Right cardiac atrium (tissue), 5 donors: ENCODE measurements at regions not wholly inside any gene's neighbourhood (a gene's known extent, or its start where the extent isn't known, plus 50 kb on each side); places are given as distances from the start of the nearest gene placed in this dataset.

Source experiments
- ATAC-seq, 2 donors: fragments of 200-7000 bp; cut with Tn5 transposase; one replicate each; pipeline versions ENCODE4 v1.8.0 to v1.9.1; 2020; ENCODE audit warnings: moderate library complexity in 2 of 2, mild to moderate bottlenecking in 1 of 2
- DNase-seq, 3 donors: peaks; one replicate each; pipeline ENCODE4 v3.0.0-alpha.2; 2020
- H3K27ac ChIP-seq: one replicate; pipeline ENCODE4 v1.5.1; 2013; ENCODE audit warnings: mild to moderate bottlenecking, low read length, control low read depth, moderate library complexity
- H3K27me3 ChIP-seq: one replicate; pipeline ENCODE4 v1.6.1; 2013; ENCODE audit not compliant: control insufficient read depth, insufficient read depth
- H3K4me1 ChIP-seq: one replicate; pipeline ENCODE4 v1.6.1; 2013; ENCODE audit warnings: low read length; ENCODE audit not compliant: control insufficient read depth, insufficient read depth
- H3K4me3 ChIP-seq: one replicate; pipeline ENCODE4 v1.5.1; 2013; ENCODE audit warnings: low read length, control low read depth
- H3K9me3 ChIP-seq: one replicate; pipeline ENCODE4 v1.6.1; 2013; ENCODE audit warnings: low read length; ENCODE audit not compliant: control insufficient read depth
- WGBS: extraction: QIAGEN DNeasy Blood & Tissue Kit; methylation state at CpG from one replicate; pipeline ENCODE4 v1.1.7; 2013; 5-methylcytosine and 5-hydroxymethylcytosine counted together
- intact Hi-C, 4 donors: fragments of 100-400 bp; cut with DNase I; formaldehyde crosslinking; loops; one replicate each; pipeline versions ENCODE4 v1.11.0 to v1.14.0; 2022 to 2023
- donor health status: healthy with polysubstance abuse.
- donor health status: DM: no; HTN: yes; CAD: no.
- donor health status: DM: no; HTN: no; CAD: no.
- donor health status: DM: no; HTN: yes; CAD: no; lungs with severe emphysema.
- donor health status: DM: yes; HTN: yes; CAD: no.

GRCh38 chr5:159385536-159385935 is 55.2 kb upstream of the IL12B start:
- Histone ChIP-seq H3K4me1 (no peaks in the 10 kb centered on the region), H3K27ac (no peak overlapping the region), H3K9me3 (peaks cover 3% of the 10 kb centered on the region), H3K4me3 (no peak overlapping the region), H3K27me3 (no peaks in the 10 kb centered on the region)
- intact Hi-C loops: no loop called here
- ATAC-seq (no peak), DNase-seq (no peak)

- no peak overlapping the region for H3K4me3 ChIP-seq
- H3K9me3 ChIP-seq: peaks cover 3% of the 10 kb centered on the region
- DNase-seq (no peak), ATAC-seq (no peak)
- no peaks in the 10 kb centered on the region for H3K27me3 ChIP-seq
- H3K4me1 ChIP-seq: no peaks in the 10 kb centered on the region
- no peak overlapping the region for H3K27ac ChIP-seq
- intact Hi-C loops: no loop called here
These were observed 55.9 kb upstream of the IL12B start for GRCh38 chr5:159386028-159386711.

- WGBS: 92% methylated on average over 2 of the region's 2 CpGs
- ATAC-seq (no peak), DNase-seq (no peak)
- intact Hi-C loops: no loop called here
- Histone ChIP-seq H3K4me3 (no peak overlapping the region), H3K4me1 (no peaks in the 10 kb centered on the region), H3K9me3 (no peaks in the 10 kb centered on the region), H3K27ac (no peak overlapping the region), H3K27me3 (no peaks in the 10 kb centered on the region)
These were observed 62.6 kb upstream of the IL12B start for GRCh38 chr5:159392871-159393270.

- DNase-seq: no peak
- WGBS: 34% methylated on average over 5 of the region's 5 CpGs
- intact Hi-C loops: no loop called here
- H3K4me1 ChIP-seq: no peaks in the 10 kb centered on the region
- ATAC-seq: no peak
- H3K9me3 ChIP-seq: no peaks in the 10 kb centered on the region
- no peaks in the 10 kb centered on the region for H3K27me3 ChIP-seq
- H3K27ac ChIP-seq: no peak overlapping the region
- H3K4me3 ChIP-seq: no peak overlapping the region
These were observed 63.6 kb upstream of the IL12B start for GRCh38 chr5:159393854-159394274.

GRCh38 chr5:159395202-159395601 is 64.9 kb upstream of the IL12B start:
- H3K9me3 ChIP-seq: no peaks in the 10 kb centered on the region

GRCh38 chr5:159398936-159399335 is 68.6 kb upstream of the IL12B start:
- WGBS: 58% methylated on average over 3 of the region's 3 CpGs
- Histone ChIP-seq H3K27ac (no peak overlapping the region), H3K4me1 (no peaks in the 10 kb centered on the region), H3K4me3 (no peak overlapping the region), H3K27me3 (no peaks in the 10 kb centered on the region), H3K9me3 (no peaks in the 10 kb centered on the region)
- ATAC-seq (no peak), DNase-seq (no peak)
- intact Hi-C loops: no loop called here

More at GRCh38 chr5:159395202-159395601, 64.9 kb upstream of the IL12B start:
- H3K4me1 ChIP-seq: no peaks in the 10 kb centered on the region
- intact Hi-C loops: no loop called here
- H3K4me3 ChIP-seq: no peak overlapping the region
- H3K27ac ChIP-seq: no peak overlapping the region
- H3K27me3 ChIP-seq: no peaks in the 10 kb centered on the region
- DNase-seq: no peak
- no peak for ATAC-seq
- WGBS: 86% methylated on average over 3 of the region's 3 CpGs

- no peak overlapping the region for H3K4me3 ChIP-seq
- H3K4me1 ChIP-seq: no peaks in the 10 kb centered on the region
- H3K27me3 ChIP-seq: no peaks in the 10 kb centered on the region
- 82% methylated on average over 3 of the region's 3 CpGs for WGBS
- no peak overlapping the region for H3K27ac ChIP-seq
- no peaks in the 10 kb centered on the region for H3K9me3 ChIP-seq
- DNase-seq (no peak), ATAC-seq (no peak)
- intact Hi-C loops: no loop called here
These were observed 70.2 kb upstream of the IL12B start for GRCh38 chr5:159400476-159400875.

- H3K9me3 ChIP-seq: no peaks in the 10 kb centered on the region
- no peaks in the 10 kb centered on the region for H3K4me1 ChIP-seq
- no peak overlapping the region for H3K4me3 ChIP-seq
- no peak for DNase-seq
- H3K27me3 ChIP-seq: no peaks in the 10 kb centered on the region
- ATAC-seq: no peak
- intact Hi-C loops: no loop called here
- 77% methylated on average over 1 of the region's 1 CpG for WGBS
- H3K27ac ChIP-seq: no peak overlapping the region
These were observed 72.0 kb upstream of the IL12B start for GRCh38 chr5:159402311-159402710.

GRCh38 chr5:159402856-159403255 is 72.6 kb upstream of the IL12B start:
- Histone ChIP-seq H3K4me1 (no peaks in the 10 kb centered on the region), H3K27ac (no peak overlapping the region), H3K27me3 (no peaks in the 10 kb centered on the region), H3K4me3 (no peak overlapping the region), H3K9me3 (no peaks in the 10 kb centered on the region)
- intact Hi-C loops: no loop called here
- ATAC-seq (no peak), DNase-seq (no peak)
- WGBS: 67% methylated on average over 5 of the region's 5 CpGs

GRCh38 chr5:159403906-159404681 is 73.8 kb upstream of the IL12B start:
- no peak overlapping the region for H3K27ac ChIP-seq
- ATAC-seq (no peak), DNase-seq (no peak)
- H3K27me3 ChIP-seq: no peaks in the 10 kb centered on the region
- H3K4me3 ChIP-seq: no peak overlapping the region
- 61% methylated on average over 6 of the region's 6 CpGs for WGBS
- H3K4me1 ChIP-seq: no peaks in the 10 kb centered on the region
- intact Hi-C loops: no loop called here
- no peaks in the 10 kb centered on the region for H3K9me3 ChIP-seq

GRCh38 chr5:159405611-159406031 is 75.3 kb upstream of the IL12B start:
- WGBS: 64% methylated on average over 5 of the region's 5 CpGs
- no peak for ATAC-seq
- H3K4me1 ChIP-seq: no peaks in the 10 kb centered on the region
- intact Hi-C loops: no loop called here
- no peaks in the 10 kb centered on the region for H3K9me3 ChIP-seq
- no peaks in the 10 kb centered on the region for H3K27me3 ChIP-seq
- H3K4me3 ChIP-seq: no peak overlapping the region
- no peak for DNase-seq
- no peak overlapping the region for H3K27ac ChIP-seq
